ENCODE measurements at regions not wholly inside any gene's neighbourhood (a gene's known extent, or its start where the extent isn't known, plus 50 kb on each side); places are given as distances from the start of the nearest gene placed in this dataset.

- Mint-ChIP-seq H3K9me3 (no peaks in the 10 kb centered on the region), H3K36me3 (ENCODE audit: low read depth) (no peaks in the 10 kb centered on the region), H3K4me3 (no peak overlapping the region), H3K27ac (no peak overlapping the region), H3K27me3 (ENCODE audit: insufficient read depth) (no peaks in the 10 kb centered on the region), H3K4me1 (ENCODE audit: low read depth) (no peaks in the 10 kb centered on the region)
- DNase-seq (ENCODE audit: low spot score) = no peak
- intact Hi-C loops (cut with micrococcal nuclease) = no loop called here
Observed at GRCh38 chr1:14460173-14460572, 138.3 kb upstream of the KAZN start.

GRCh38 chr1:14462851-14463250 lies 135.6 kb upstream of the KAZN start:
- Mint-ChIP-seq H3K27ac (no peak overlapping the region), H3K4me3 (no peak overlapping the region), H3K36me3 (ENCODE audit: low read depth) (no peaks in the 10 kb centered on the region), H3K4me1 (ENCODE audit: low read depth) (no peaks in the 10 kb centered on the region), H3K9me3 (no peaks in the 10 kb centered on the region), H3K27me3 (ENCODE audit: insufficient read depth) (no peaks in the 10 kb centered on the region)
- DNase-seq (ENCODE audit: low spot score) = no peak
- intact Hi-C loops (cut with micrococcal nuclease) = no loop called here

GRCh38 chr1:14466006-14466405 lies 132.5 kb upstream of the KAZN start:
- intact Hi-C loops (cut with micrococcal nuclease) = no loop called here
- H3K9me3 Mint-ChIP-seq = no peaks in the 10 kb centered on the region
- no peaks in the 10 kb centered on the region for H3K4me1 Mint-ChIP-seq (ENCODE audit: low read depth)
- H3K36me3 Mint-ChIP-seq (ENCODE audit: low read depth) = no peaks in the 10 kb centered on the region
- H3K27ac Mint-ChIP-seq = no peak overlapping the region
- no peak overlapping the region for H3K4me3 Mint-ChIP-seq
- no peak for DNase-seq (ENCODE audit: low spot score)
- H3K27me3 Mint-ChIP-seq (ENCODE audit: insufficient read depth) = no peaks in the 10 kb centered on the region

GRCh38 chr1:14467112-14467511 lies 131.4 kb upstream of the KAZN start:
- intact Hi-C loops (cut with micrococcal nuclease) = no loop called here
- DNase-seq (ENCODE audit: low spot score) = no peak
- H3K27ac Mint-ChIP-seq = no peak overlapping the region
- no peak overlapping the region for H3K4me3 Mint-ChIP-seq
- H3K36me3 Mint-ChIP-seq (ENCODE audit: low read depth) = no peaks in the 10 kb centered on the region
- no peaks in the 10 kb centered on the region for H3K27me3 Mint-ChIP-seq (ENCODE audit: insufficient read depth)
- no peaks in the 10 kb centered on the region for H3K4me1 Mint-ChIP-seq (ENCODE audit: low read depth)
- no peaks in the 10 kb centered on the region for H3K9me3 Mint-ChIP-seq

- H3K9me3 Mint-ChIP-seq = no peaks in the 10 kb centered on the region
- H3K27me3 Mint-ChIP-seq (ENCODE audit: insufficient read depth) = no peaks in the 10 kb centered on the region
- intact Hi-C loops (cut with micrococcal nuclease) = no loop called here
- no peaks in the 10 kb centered on the region for H3K4me1 Mint-ChIP-seq (ENCODE audit: low read depth)
- H3K27ac Mint-ChIP-seq = no peak overlapping the region
- H3K4me3 Mint-ChIP-seq = no peak overlapping the region
- H3K36me3 Mint-ChIP-seq (ENCODE audit: low read depth) = no peaks in the 10 kb centered on the region
- no peak for DNase-seq (ENCODE audit: low spot score)
Observed at GRCh38 chr1:14468751-14469150, 129.7 kb upstream of the KAZN start.

- H3K27ac Mint-ChIP-seq = no peak overlapping the region
- intact Hi-C loops (cut with micrococcal nuclease) = no loop called here
- no peak for DNase-seq (ENCODE audit: low spot score)
- no peak overlapping the region for H3K4me3 Mint-ChIP-seq
- no peaks in the 10 kb centered on the region for H3K36me3 Mint-ChIP-seq (ENCODE audit: low read depth)
- no peaks in the 10 kb centered on the region for H3K27me3 Mint-ChIP-seq (ENCODE audit: insufficient read depth)
- no peaks in the 10 kb centered on the region for H3K9me3 Mint-ChIP-seq
- no peaks in the 10 kb centered on the region for H3K4me1 Mint-ChIP-seq (ENCODE audit: low read depth)
Observed at GRCh38 chr1:14470802-14471201, 127.7 kb upstream of the KAZN start.

GRCh38 chr1:14474856-14475255 lies 123.6 kb upstream of the KAZN start:
- no peaks in the 10 kb centered on the region for H3K9me3 Mint-ChIP-seq
- no peak overlapping the region for H3K4me3 Mint-ChIP-seq

GRCh38 chr1:14476170-14476955 lies 122.1 kb upstream of the KAZN start:
- intact Hi-C loops (cut with micrococcal nuclease) = no loop called here
- no peaks in the 10 kb centered on the region for H3K36me3 Mint-ChIP-seq (ENCODE audit: low read depth)
- H3K27me3 Mint-ChIP-seq (ENCODE audit: insufficient read depth) = no peaks in the 10 kb centered on the region
- no peak overlapping the region for H3K4me3 Mint-ChIP-seq
- no peak for DNase-seq (ENCODE audit: low spot score)
- no peak overlapping the region for H3K27ac Mint-ChIP-seq
- no peaks in the 10 kb centered on the region for H3K4me1 Mint-ChIP-seq (ENCODE audit: low read depth)
- no peaks in the 10 kb centered on the region for H3K9me3 Mint-ChIP-seq

More at GRCh38 chr1:14474856-14475255, 123.6 kb upstream of the KAZN start:
- intact Hi-C loops (cut with micrococcal nuclease) = no loop called here
- Mint-ChIP-seq H3K36me3 (ENCODE audit: low read depth) (no peaks in the 10 kb centered on the region), H3K4me1 (ENCODE audit: low read depth) (no peaks in the 10 kb centered on the region), H3K27ac (no peak overlapping the region), H3K27me3 (ENCODE audit: insufficient read depth) (no peaks in the 10 kb centered on the region)
- DNase-seq (ENCODE audit: low spot score) = no peak

- Mint-ChIP-seq H3K4me3 (no peak overlapping the region), H3K9me3 (no peaks in the 10 kb centered on the region), H3K36me3 (ENCODE audit: low read depth) (no peaks in the 10 kb centered on the region), H3K27ac (no peak overlapping the region), H3K27me3 (ENCODE audit: insufficient read depth) (no peaks in the 10 kb centered on the region), H3K4me1 (ENCODE audit: low read depth) (no peaks in the 10 kb centered on the region)
- no peak for DNase-seq (ENCODE audit: low spot score)
- intact Hi-C loops (cut with micrococcal nuclease) = no loop called here
Observed at GRCh38 chr1:14478120-14478519, 120.4 kb upstream of the KAZN start.

- Mint-ChIP-seq H3K9me3 (no peaks in the 10 kb centered on the region), H3K27me3 (ENCODE audit: insufficient read depth) (no peaks in the 10 kb centered on the region), H3K27ac (no peak overlapping the region), H3K4me1 (ENCODE audit: low read depth) (no peaks in the 10 kb centered on the region), H3K36me3 (ENCODE audit: low read depth) (no peaks in the 10 kb centered on the region), H3K4me3 (no peak overlapping the region)
- intact Hi-C loops (cut with micrococcal nuclease) = no loop called here
- no peak for DNase-seq (ENCODE audit: low spot score)
Observed at GRCh38 chr1:14479865-14480264, 118.6 kb upstream of the KAZN start.

- Mint-ChIP-seq H3K4me1 (ENCODE audit: low read depth) (no peaks in the 10 kb centered on the region), H3K27me3 (ENCODE audit: insufficient read depth) (no peaks in the 10 kb centered on the region), H3K36me3 (ENCODE audit: low read depth) (no peaks in the 10 kb centered on the region), H3K27ac (no peak overlapping the region), H3K9me3 (no peaks in the 10 kb centered on the region), H3K4me3 (no peak overlapping the region)
- intact Hi-C loops (cut with micrococcal nuclease) = no loop called here
- DNase-seq (ENCODE audit: low spot score) = no peak
Observed at GRCh38 chr1:14482784-14483450, 115.6 kb upstream of the KAZN start.

- H3K4me3 Mint-ChIP-seq = no peak overlapping the region
- H3K27me3 Mint-ChIP-seq (ENCODE audit: insufficient read depth) = no peaks in the 10 kb centered on the region
- intact Hi-C loops (cut with micrococcal nuclease) = no loop called here
- H3K36me3 Mint-ChIP-seq (ENCODE audit: low read depth) = no peaks in the 10 kb centered on the region
- no peaks in the 10 kb centered on the region for H3K4me1 Mint-ChIP-seq (ENCODE audit: low read depth)
- DNase-seq (ENCODE audit: low spot score) = no peak
- H3K9me3 Mint-ChIP-seq = no peaks in the 10 kb centered on the region
- no peak overlapping the region for H3K27ac Mint-ChIP-seq
Observed at GRCh38 chr1:14485285-14485684, 113.2 kb upstream of the KAZN start.

- H3K4me3 Mint-ChIP-seq = no peak overlapping the region
- no peaks in the 10 kb centered on the region for H3K9me3 Mint-ChIP-seq
- no peak for DNase-seq (ENCODE audit: low spot score)
- no peaks in the 10 kb centered on the region for H3K36me3 Mint-ChIP-seq (ENCODE audit: low read depth)
- no peaks in the 10 kb centered on the region for H3K4me1 Mint-ChIP-seq (ENCODE audit: low read depth)
- no peaks in the 10 kb centered on the region for H3K27me3 Mint-ChIP-seq (ENCODE audit: insufficient read depth)
- H3K27ac Mint-ChIP-seq = no peak overlapping the region
- intact Hi-C loops (cut with micrococcal nuclease) = no loop called here
Observed at GRCh38 chr1:14486401-14487201, 111.9 kb upstream of the KAZN start.

Data from activated T-helper 1 cell treated with anti-CD3 and anti-CD28 coated beads, Interleukin-12 subunit alpha, Interleukin-12 subunit beta, Interleukin-2, Interleukin-4 antibody, amounts not matched to agents 30 ng/mL and 10 ng/mL and 1 ng/mL, durations not matched to agents 14 hours and 24 hours and 36 hours (primary cell).